GM18909 (cell line): ENCODE measurements at regions not wholly inside any gene's neighbourhood (a gene's known extent, or its start where the extent isn't known, plus 50 kb on each side); places are given as distances from the start of the nearest gene placed in this dataset.
"Not testable (repeated sequence)": the region's sequence is repeated elsewhere in the genome, so short reads cannot be mapped to it uniquely, and the experiment has no call there.

Experiments
- ATAC-seq: cut with Tn5 transposase; IDR thresholded peaks from one replicate; pipeline ENCODE4 v1.9.1; 2021; ENCODE audit warnings: mild to moderate bottlenecking; ENCODE audit not compliant: unreplicated experiment, poor library complexity

GRCh38 chr2:215635788-215636139 is 199.9 kb upstream of the FN1 start:
- ATAC-seq = no peak

GRCh38 chr2:215635071-215635787 is 199.4 kb upstream of the FN1 start:
- ATAC-seq = no peak

GRCh38 chr2:215633360-215633759 is 197.5 kb upstream of the FN1 start:
- ATAC-seq = no peak

GRCh38 chr2:215631696-215632095 is 195.8 kb upstream of the FN1 start:
- no peak for ATAC-seq

GRCh38 chr2:215630796-215631195 is 194.9 kb upstream of the FN1 start:
- ATAC-seq = not testable (repeated sequence)

- ATAC-seq = no peak
Measured at GRCh38 chr2:215627771-215628170, 191.9 kb upstream of the FN1 start.

GRCh38 chr2:215626812-215627281 is 191.0 kb upstream of the FN1 start:
- no peak for ATAC-seq

GRCh38 chr2:215626063-215626462 is 190.2 kb upstream of the FN1 start:
- ATAC-seq = no peak

GRCh38 chr2:215625207-215625606 is 189.3 kb upstream of the FN1 start:
- ATAC-seq = no peak

GRCh38 chr2:215624423-215624829 is 188.6 kb upstream of the FN1 start:
- no peak for ATAC-seq

- no peak for ATAC-seq
Measured at GRCh38 chr2:215622837-215623236, 187.0 kb upstream of the FN1 start.

- ATAC-seq = no peak
Measured at GRCh38 chr2:215621381-215621780, 185.5 kb upstream of the FN1 start.

GRCh38 chr2:215620528-215620927 is 184.7 kb upstream of the FN1 start:
- ATAC-seq = no peak

- no peak for ATAC-seq
Measured at GRCh38 chr2:215619989-215620388, 184.1 kb upstream of the FN1 start.

- ATAC-seq = no peak
Measured at GRCh38 chr2:215619022-215619958, 183.4 kb upstream of the FN1 start.

GRCh38 chr2:215618145-215618544 is 182.3 kb upstream of the FN1 start:
- ATAC-seq = no peak

GRCh38 chr2:215617060-215617824 is 181.4 kb upstream of the FN1 start:
- ATAC-seq = no peak

GRCh38 chr2:215615803-215616174 is 179.9 kb upstream of the FN1 start:
- ATAC-seq = no peak

GRCh38 chr2:215615067-215615802 is 179.4 kb upstream of the FN1 start:
- no peak for ATAC-seq

- ATAC-seq = no peak
Measured at GRCh38 chr2:215614296-215614695, 178.4 kb upstream of the FN1 start.
